A673 (cell line): ENCODE measurements at regions not wholly inside any gene's neighbourhood (a gene's known extent, or its start where the extent isn't known, plus 50 kb on each side); places are given as distances from the start of the nearest gene placed in this dataset.

Source experiments
- BruUV-seq: library from RNA; stranded (reverse); fragments of 400-500 nt; replicated peaks from 2 replicates; lab custom pipeline; 2021; lab: Mats Ljungman, UMichigan
- CTCF ChIA-PET: fragments of 300-600 bp; sonication (Branson Sonifier 250); formaldehyde crosslinking; loops from one replicate; lab custom pipeline; 2022; ENCODE audit warnings: antibody characterized with exemption; lab: Charles Lee
- POLR2A ChIA-PET: fragments of 300-600 bp; sonication (Branson Sonifier 250); formaldehyde crosslinking; loops from one replicate; lab custom pipeline; 2022; ENCODE audit warnings: antibody characterized with exemption; ENCODE audit not compliant: low non-redundant PET; lab: Charles Lee
- DNase-seq: peaks from one replicate; pipeline ENCODE4 v3.0.0-alpha.2; 2015; ENCODE audit warnings: low spot score
- H3K27ac ChIP-seq: fragments of 200-600 bp; sonication (generic); 2 replicates; pipeline ENCODE4 v1.5.1; 2016; ENCODE audit warnings: mixed run types, low read depth, mild to moderate bottlenecking, mixed read lengths, antibody characterized with exemption, low read length; ENCODE audit not compliant: poor library complexity, severe bottlenecking
- H3K27me3 ChIP-seq: fragments of 200-600 bp; sonication (generic); replicated peaks from 2 replicates; pipeline ENCODE4 v1.6.1; 2017; ENCODE audit warnings: mixed run types, low read depth, mild to moderate bottlenecking, mixed read lengths, antibody characterized with exemption, low read length; ENCODE audit not compliant: insufficient read depth, poor library complexity
- H3K36me3 ChIP-seq: fragments of 200-600 bp; sonication (generic); 2 replicates; pipeline ENCODE4 v1.6.1; 2016; ENCODE audit warnings: mixed run types, mild to moderate bottlenecking, mixed read lengths, antibody characterized with exemption, low read length; ENCODE audit not compliant: insufficient read depth, poor library complexity, severe bottlenecking
- H3K4me1 ChIP-seq: fragments of 200-600 bp; sonication (generic); 2 replicates; pipeline ENCODE4 v1.6.1; 2017; ENCODE audit warnings: mixed run types, mild to moderate bottlenecking, mixed read lengths, antibody characterized with exemption, low read length; ENCODE audit not compliant: insufficient read depth, poor library complexity, severe bottlenecking
- H3K4me3 ChIP-seq: fragments of 200-600 bp; sonication (generic); 2 replicates; pipeline ENCODE4 v1.5.1; 2016; ENCODE audit warnings: low read depth, mixed run types, mild to moderate bottlenecking, mixed read lengths, low read length; ENCODE audit not compliant: poor library complexity, severe bottlenecking
- H3K9me3 ChIP-seq: fragments of 200-600 bp; sonication (generic); 2 replicates; pipeline ENCODE4 v1.6.1; 2016; ENCODE audit warnings: mixed run types, low read depth, mild to moderate bottlenecking, mixed read lengths, antibody characterized with exemption, low read length; ENCODE audit not compliant: poor library complexity, severe bottlenecking
- EZH2 ChIP-seq: fragments of 200-600 bp; sonication (generic); IDR thresholded peaks from 2 replicates; pipeline ENCODE4 v1.6.1; 2017; ENCODE audit warnings: borderline replicate concordance, low read depth, mild to moderate bottlenecking, mixed read lengths, antibody characterized with exemption, low read length; ENCODE audit not compliant: poor library complexity, severe bottlenecking
- intact Hi-C: fragments of 100-400 bp; cut with micrococcal nuclease; formaldehyde crosslinking; loops from one replicate; pipeline ENCODE4 v1.10.0; 2022; ENCODE audit not compliant: unreplicated experiment
- TF ChIP-seq, protein P1 (sequence below): fragments of 300-800, 200-600 bp; sonication (generic); conservative IDR thresholded peaks from 2 replicates; pipeline ENCODE4 v1.5.1; 2017; ENCODE audit warnings: low read depth, mild to moderate bottlenecking, antibody characterized with exemption, low read length, moderate library complexity, mixed read lengths

DNA sequence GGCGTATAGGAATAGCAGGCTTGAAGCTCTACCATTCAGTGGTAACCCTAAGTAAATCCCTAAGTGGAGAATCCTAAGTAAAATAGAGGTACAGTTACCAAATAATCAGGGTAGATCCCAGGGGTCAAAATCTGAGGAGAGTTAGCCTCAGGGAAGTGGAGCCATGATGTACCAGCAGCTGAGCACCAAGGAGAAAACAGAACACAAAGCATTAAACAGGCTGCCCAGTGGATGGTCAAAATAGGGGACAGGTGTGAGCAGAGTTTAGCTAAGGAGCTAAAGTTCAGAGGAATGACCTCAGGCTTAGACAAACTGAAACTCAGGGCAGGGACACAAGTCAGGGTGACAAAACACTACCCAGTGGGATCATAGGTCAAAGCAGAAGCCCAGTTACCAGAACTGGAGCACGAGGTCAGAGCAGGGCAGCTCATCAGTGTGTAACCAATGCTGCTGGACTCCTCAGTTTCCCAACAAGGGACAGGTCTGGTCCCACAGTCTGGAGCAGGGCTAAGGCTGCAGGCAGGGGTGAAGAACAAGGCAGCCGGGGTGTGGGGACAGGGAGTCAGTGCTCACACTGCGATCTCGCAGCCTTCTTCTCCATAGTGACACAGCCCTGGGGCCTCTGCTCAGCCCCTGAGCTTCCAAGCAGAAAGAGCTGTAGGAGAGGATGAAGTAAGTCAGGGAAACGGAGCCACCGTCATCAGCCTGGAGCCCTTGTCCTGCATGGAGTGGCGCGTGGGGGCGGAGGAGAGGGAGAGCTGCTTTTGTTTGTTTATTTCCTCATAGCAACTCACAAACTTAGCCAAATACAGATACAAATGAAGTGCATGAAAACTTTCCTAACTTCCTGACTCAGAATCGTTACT lies 264.0 kb downstream of the MREG start:
- Histone ChIP-seq H3K27me3 (no peaks in the 10 kb centered on the region), H3K4me3 (no peak overlapping the region), H3K9me3 (no peaks in the 10 kb centered on the region), H3K4me1 (no peaks in the 10 kb centered on the region), H3K27ac (no peak overlapping the region), H3K36me3 (no peaks in the 10 kb centered on the region)
- TF ChIP-seq, protein P1, sequence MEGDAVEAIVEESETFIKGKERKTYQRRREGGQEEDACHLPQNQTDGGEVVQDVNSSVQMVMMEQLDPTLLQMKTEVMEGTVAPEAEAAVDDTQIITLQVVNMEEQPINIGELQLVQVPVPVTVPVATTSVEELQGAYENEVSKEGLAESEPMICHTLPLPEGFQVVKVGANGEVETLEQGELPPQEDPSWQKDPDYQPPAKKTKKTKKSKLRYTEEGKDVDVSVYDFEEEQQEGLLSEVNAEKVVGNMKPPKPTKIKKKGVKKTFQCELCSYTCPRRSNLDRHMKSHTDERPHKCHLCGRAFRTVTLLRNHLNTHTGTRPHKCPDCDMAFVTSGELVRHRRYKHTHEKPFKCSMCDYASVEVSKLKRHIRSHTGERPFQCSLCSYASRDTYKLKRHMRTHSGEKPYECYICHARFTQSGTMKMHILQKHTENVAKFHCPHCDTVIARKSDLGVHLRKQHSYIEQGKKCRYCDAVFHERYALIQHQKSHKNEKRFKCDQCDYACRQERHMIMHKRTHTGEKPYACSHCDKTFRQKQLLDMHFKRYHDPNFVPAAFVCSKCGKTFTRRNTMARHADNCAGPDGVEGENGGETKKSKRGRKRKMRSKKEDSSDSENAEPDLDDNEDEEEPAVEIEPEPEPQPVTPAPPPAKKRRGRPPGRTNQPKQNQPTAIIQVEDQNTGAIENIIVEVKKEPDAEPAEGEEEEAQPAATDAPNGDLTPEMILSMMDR, result no peak
- no peak for TF ChIP-seq EZH2
- CTCF ChIA-PET, result no interaction called here
- intact Hi-C loops, result no loop called here
- POLR2A ChIA-PET, result no interaction called here
- DNase-seq, result no peak
- BruUV-seq, result no TSS peak

DNA sequence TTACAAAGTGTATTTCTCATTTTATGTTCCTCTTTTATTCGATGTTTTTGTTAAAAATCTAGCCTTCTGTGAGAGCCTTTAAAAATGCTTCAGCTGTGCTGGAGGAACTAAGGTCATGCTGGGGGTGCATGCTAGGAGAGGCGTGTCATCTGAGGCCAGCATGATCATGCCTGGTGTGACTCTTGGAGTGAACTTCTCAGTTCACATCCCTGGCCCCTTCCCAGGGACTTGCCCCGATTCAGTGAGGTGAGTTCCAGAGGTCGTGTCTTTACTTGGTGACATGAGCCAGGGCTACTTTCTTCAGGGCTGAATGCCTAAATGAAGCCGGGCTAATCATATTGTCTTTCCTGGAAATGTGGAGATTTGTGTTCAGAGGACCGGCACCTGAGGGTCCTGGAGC lies 264.9 kb downstream of the MREG start:
- intact Hi-C loops, result no loop called here
- no peak overlapping the region for H3K27ac ChIP-seq
- H3K4me1 ChIP-seq, result no peaks in the 10 kb centered on the region
- ChIA-PET POLR2A (no interaction called here), CTCF (no interaction called here)
- TF ChIP-seq, protein P1, result no peak
- TF ChIP-seq EZH2, result no peak
- no peaks in the 10 kb centered on the region for H3K27me3 ChIP-seq
- H3K9me3 ChIP-seq, result no peaks in the 10 kb centered on the region
- BruUV-seq, result no TSS peak
- no peak for DNase-seq
- no peak overlapping the region for H3K4me3 ChIP-seq
- no peaks in the 10 kb centered on the region for H3K36me3 ChIP-seq

DNA sequence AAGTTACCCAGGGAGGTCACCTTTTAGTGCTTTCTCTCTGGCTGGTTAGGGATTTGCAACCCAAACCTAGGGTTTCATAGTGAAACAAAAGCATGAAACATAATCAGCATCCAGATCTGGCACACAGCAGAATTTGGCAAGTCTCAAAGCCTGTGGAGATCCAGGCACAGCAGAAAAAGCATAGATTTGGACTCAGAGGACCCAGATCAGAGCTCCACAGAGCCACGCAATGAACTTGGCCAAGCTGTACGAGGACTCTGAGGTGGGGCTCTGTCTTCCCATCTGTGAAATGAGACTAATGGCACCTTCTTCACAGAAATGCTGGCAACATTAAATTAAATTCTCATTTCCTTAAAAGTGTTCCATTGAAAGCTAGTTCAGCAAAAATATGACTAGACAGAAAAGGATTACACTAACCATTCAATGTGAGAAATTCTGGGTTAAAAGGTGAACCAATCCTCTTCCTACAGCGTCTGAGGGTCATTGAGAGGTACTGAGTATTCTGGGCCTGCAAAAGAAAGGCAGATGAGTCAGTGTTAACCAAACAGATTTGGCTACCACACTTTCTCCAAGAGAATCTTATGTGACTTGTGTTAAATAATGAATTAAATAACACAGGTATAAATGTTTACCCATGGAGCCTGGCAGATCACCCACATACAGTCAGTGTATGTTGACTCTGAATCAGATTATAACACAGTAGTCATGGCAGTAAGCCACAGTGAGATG lies 266.3 kb downstream of the MREG start:
- POLR2A ChIA-PET, result no interaction called here
- Histone ChIP-seq H3K27me3 (no peaks in the 10 kb centered on the region), H3K9me3 (no peaks in the 10 kb centered on the region), H3K4me1 (peaks cover 14% of the 10 kb centered on the region), H3K4me3 (no peak overlapping the region), H3K36me3 (no peaks in the 10 kb centered on the region), H3K27ac (no peak overlapping the region)
- CTCF ChIA-PET, result no interaction called here
- DNase-seq, result no peak
- intact Hi-C loops, result no loop called here
- no TSS peak for BruUV-seq
- TF ChIP-seq EZH2, result no peak
- TF ChIP-seq, protein P1, result no peak
